DMS114 treated with DMSO at 0.1 percent for 48 hours (cell line): ENCODE measurements at regions not wholly inside any gene's neighbourhood (a gene's known extent, or its start where the extent isn't known, plus 50 kb on each side); places are given as distances from the start of the nearest gene placed in this dataset.
"Not testable (repeated sequence)": the region's sequence is repeated elsewhere in the genome, so short reads cannot be mapped to it uniquely, and the experiment has no call there.

Experiments used
- DNase-seq: peaks from one replicate; lab custom pipeline; 2025; ENCODE audit not compliant: unreplicated experiment; lab: John Stamatoyannopoulos, UW

DNA sequence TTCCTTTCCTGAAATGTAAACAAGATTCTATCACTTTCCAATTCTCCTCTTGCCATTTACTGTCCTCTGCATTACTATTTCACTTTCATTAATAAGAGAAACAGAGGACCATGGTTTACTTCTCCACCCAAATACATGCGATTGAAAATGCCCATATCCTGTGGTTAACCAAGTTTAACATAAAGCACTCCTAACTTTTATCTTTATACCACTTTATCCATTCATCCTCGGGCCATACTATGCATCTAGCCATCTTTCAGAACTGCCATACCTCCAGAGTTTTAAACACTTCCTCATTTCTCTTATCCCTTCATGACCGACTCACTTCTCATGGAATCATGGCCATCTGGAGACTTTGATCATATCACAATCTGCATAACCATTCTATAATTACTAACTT lies 1182.3 kb downstream of the CNTNAP5 start:
- DNase-seq: no peak

DNA sequence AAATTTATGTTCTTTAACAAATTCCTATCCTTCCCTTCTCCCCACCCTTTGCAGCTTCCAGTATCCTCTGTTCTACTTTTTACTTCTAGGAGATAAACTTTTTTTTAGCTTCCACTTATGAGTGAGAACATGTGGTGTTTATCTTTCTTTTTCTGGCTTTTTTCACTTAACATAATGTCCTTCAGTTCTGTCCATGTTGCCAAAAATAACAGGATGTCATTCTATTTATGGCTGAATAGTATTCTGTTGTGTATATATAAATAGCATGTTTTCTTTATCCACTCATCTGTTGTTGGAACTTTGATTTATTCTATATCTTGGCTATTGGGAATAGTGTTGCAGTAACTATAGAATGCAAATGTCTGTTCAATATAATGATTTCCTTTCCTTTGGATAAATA lies 1191.2 kb downstream of the CNTNAP5 start:
- DNase-seq: no peak

DNA sequence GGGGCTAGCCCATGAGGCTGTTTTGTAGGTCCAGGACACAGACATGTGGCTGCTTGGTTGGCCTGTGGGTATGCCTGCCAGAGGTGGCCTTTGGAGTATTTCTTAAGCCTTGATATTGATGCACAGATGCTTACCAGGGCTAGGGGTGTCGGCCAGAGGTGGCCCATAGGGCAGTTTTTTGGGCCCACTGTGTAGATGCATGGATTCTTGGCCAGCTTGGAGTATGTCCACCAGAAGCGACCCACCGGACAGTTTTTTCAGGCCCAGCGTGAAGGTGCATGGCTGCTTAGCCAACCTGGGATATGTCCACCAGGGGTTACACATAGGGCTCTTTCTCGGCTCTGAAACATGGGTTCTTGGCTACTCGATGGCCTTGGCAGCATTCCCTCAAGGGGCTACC lies 1199.1 kb downstream of the CNTNAP5 start:
- no peak for DNase-seq

DNA sequence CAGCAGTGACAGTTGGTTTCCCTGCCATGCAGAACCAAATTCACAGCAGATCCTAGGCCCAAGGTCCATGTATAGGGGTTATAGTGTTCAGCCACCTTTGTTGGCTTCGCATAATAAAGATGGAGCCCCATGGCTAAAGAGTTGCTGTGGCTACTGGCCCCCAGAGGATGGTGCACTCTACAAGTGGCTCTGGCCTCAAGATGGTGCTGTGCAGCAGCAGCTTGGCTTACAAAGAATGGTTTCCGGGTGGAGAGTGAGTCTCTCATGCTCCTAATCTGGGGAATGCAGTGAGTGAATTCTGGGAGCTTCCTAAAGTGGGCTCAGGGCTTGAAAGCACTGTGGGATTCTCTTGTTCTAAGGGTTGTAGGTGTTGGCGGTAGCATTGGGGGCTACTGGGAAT lies 1199.7 kb downstream of the CNTNAP5 start:
- no peak for DNase-seq

DNA sequence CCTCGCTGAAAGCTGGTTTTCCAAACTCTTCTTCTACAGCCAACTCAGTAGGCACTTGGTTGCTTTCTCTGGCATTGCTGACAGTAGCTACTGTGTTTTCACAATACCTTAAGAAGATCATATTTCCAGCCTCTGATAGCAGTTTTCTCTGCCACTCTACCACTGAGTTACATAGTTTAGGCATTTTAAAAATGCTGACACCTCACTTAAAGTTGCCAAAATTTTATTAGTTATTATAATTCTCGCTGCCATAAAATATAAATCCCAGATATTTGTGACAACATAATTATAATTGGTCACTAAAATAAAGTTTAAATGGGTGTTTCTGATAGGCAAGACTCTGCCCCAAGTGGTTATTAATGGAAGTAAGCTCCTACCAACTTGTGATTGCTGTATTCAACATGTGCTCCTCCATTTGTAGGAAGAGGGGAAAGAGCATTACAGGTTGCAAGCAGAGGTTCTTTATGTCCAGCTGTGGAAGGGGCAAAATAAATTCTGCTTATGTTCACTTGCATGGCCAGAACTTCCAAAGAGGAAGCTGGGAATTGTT lies 1202.8 kb downstream of the CNTNAP5 start:
- DNase-seq: no peak

DNA sequence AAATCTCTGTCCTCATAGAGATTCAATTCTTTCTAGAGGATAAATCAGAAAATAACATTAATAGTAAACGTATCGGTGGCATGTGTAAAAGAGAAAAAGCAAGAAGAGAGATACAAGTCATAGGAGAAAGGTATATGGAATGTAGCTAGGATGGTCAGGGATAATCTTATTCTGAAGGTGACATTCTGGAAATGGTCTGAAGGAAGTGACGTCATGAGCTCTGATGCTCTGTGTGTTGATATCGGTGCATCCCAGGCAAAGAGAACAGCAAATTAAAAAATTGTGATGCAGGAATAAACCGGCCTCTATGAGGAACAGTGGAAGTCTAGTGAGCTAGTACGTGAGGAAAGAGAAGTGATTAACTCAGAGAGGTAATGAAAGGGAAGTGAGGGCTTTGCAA lies 1215.8 kb downstream of the CNTNAP5 start:
- no peak for DNase-seq

DNA sequence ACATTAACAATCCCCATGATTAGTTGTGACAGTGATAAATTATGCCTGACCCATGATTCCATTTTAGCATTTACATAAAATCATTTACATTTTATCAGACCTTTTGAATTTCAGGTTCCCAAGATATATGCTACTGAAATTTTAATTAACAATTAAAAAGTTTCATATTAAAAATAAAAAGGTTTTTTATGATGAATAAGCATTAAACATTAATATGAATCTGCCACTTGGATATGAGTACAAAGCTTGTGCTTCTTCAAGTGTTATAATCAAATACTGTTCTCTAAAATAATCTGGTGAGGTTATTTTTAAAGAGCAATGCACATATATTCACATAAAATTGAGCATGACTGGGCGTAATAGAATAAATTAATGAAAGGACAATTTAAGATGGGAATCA lies 1218.0 kb downstream of the CNTNAP5 start:
- no peak for DNase-seq

DNA sequence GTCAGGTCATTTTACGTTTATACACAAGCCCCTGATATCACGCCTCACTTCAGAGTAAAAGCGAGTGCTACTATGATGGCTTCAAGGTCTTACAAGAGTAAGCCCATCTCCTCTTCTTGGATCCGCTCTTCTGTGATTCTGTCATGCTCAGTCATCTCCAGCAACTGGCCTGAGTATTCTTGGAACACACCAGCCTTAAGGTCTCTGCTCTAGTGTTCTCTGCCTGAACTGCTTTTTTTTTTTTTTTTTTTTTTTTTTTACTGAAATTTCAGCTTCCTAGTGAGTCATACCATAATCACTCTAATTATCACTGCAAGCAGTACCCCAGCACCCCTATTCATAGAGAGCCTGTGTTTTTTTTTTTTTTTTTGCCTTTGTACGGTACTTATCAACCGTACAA lies 1228.9 kb downstream of the CNTNAP5 start:
- no peak for DNase-seq

DNA sequence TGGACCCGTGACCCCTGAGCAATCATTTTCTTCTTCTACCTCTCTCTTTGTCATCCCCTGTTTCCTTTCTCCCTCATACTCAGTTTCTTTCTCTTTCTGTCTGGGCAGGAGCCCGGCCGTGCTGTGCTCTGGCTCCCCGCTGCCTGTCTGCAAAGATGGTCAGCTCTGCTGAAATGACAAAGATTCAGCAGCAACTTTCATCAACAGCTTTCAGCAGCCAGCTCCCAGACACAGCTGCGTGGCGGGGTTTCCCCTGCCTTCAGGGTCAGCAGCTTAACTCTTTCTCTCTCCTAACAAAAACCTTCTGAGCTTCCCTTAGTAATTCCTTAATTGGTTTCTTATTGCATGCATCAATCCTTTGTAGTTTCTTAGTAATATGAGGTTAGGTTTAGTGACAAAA lies 1234.4 kb downstream of the CNTNAP5 start:
- no peak for DNase-seq

DNA sequence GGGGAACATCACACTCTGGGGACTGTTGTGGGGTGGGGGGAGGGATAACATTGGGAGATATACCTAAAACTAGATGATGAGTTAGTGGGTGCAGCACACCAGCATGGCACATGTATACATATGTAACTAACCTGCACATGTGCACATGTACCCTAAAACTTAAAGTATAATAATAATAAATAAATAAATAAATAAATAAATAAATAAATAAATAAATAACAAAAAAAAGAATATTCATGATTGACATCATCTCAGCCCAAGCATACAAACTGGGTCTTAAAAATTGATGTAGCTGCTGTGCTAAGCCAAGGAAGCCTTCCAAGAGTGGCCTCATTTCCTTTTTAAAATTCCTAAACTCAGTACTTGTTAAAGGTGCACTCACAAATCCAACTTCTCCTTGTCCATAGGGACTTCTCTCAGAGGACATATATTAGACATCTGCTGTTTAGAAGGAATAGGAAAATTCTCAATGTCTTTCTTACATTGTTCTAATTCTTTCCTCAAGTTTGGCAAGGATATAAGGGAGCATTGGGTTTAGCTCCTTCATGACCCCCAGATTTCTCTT lies 1235.4 kb downstream of the CNTNAP5 start:
- DNase-seq: not testable (repeated sequence)

DNA sequence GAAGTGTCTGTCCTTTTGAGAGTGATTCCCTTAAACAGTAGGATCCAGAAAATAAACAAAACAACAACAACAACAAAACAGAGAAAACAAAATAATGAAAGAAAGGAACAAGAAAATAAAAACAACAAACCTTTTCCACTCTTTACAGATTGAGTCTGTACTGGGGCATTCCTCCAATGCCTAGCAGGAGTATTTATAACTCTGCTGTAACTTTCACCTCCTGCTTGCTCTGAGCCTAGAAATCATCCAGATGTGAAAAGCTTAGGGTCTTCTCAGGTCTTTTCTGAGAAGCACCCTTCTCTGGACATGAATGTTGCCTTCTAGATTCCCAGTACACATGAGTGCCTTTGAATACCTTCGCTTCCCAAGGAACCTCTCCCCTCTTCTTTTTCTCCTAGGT lies 1239.4 kb downstream of the CNTNAP5 start:
- no peak for DNase-seq

DNA sequence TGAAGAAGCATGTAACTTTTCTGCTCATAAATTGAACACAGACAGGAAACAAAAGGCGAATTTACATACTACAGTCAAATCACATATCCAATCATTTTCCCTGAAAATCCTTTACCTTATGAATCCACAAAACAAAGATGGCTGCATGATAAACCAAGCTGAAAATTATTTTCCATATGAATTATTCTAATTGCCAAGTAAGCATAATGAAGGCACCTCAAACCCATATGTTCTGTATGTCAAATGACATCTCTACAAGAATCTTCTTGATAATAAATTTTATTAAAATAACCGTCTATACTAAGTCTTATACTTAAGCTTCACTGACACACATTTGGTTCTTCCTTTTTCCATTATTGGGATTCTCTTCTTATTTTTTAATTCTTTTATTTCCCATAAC lies 1242.6 kb downstream of the CNTNAP5 start:
- no peak for DNase-seq

DNA sequence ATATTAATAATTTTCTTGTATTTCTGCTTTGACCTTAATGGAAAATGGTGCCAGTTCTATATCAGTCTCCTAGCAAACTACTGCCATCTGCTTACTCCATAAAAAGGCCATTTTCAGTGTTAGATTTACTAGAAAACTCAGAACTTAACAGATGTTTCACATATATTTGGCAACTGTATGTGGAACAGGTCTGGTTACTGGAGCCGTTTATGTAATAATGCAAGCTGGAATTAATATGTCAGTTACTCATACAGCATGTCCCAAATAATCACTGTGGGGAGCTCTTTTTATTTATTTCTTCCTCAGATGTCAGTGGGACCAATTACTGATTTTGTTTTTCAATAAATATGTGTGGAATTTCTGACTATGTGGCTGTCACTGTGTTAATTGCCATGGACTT lies 1247.6 kb downstream of the CNTNAP5 start:
- no peak for DNase-seq

DNA sequence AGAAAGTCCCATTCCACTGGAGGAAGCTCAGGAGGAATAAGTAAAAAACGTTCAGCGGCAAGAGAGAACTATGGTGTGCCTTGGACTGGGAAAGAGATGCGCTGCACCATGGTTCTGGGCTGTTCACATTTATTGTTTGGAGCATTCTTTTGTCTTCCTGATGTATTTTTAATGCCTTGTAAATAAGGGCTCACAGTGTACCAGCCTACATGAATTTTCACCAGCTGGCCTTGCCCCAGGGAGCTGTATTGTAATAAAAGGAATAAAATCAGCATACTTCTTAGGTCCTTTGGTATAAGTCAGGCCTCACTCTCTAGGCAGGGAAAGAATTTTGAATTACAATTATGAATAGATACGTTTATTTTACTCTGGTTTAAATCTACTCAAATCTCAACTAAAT lies 1249.6 kb downstream of the CNTNAP5 start:
- no peak for DNase-seq

DNA sequence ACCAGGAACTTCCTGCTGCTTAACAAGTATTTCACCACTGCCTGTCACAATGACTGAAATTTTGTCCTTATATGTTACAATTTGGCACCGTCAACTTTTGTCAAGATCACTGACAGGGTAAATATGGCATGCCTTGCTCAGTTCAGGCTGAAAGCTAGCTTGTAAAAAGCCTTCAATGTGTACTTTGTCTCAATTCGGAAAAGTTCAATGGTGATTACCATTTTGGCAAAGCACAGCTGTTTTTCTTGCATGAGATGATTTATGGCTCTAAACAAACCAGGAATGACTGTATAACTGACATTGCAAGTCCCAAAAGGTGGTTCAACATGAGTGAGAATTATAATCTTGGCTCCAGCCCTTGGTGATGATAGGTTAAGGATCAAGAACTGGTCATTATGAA lies 1255.2 kb downstream of the CNTNAP5 start:
- DNase-seq: no peak

DNA sequence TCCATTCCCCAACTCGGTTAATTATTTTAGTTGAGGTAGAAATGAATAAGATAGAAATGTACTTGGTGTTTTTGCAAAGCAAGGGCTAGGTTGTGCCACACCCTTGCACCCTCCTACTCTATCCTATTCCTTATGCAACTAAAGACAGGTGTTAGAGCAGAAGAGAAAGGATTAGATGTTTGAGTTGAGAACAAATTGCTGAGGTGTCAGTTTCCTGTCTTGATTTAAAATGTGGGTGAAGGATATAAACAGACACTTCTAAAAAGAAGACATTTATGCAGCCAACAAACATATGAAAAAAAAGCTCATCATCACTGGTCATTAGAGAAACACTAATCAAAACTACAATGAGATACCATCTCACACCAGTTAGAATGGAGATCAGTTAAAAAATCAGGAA lies 1256.2 kb downstream of the CNTNAP5 start:
- no peak for DNase-seq

DNA sequence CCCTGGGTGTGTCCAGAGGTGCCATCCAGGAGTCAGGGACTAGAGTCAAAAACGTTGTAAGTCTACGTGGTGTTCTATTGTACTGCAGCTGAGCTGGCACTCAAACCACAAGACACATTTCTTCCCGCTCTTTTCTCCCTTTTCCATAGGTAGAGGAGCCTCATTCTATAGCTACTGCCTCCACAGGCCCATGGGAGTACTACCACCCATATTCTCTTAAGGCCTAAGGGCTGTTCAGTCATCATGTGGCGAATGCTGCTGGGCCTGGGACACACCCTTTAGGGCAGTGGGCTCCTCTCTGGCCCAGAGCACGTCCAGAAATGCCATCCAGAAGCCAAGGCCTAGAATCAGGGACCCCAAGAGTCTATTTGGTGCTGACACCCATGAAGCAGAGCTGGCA lies 1271.7 kb downstream of the CNTNAP5 start:
- no peak for DNase-seq

DNA sequence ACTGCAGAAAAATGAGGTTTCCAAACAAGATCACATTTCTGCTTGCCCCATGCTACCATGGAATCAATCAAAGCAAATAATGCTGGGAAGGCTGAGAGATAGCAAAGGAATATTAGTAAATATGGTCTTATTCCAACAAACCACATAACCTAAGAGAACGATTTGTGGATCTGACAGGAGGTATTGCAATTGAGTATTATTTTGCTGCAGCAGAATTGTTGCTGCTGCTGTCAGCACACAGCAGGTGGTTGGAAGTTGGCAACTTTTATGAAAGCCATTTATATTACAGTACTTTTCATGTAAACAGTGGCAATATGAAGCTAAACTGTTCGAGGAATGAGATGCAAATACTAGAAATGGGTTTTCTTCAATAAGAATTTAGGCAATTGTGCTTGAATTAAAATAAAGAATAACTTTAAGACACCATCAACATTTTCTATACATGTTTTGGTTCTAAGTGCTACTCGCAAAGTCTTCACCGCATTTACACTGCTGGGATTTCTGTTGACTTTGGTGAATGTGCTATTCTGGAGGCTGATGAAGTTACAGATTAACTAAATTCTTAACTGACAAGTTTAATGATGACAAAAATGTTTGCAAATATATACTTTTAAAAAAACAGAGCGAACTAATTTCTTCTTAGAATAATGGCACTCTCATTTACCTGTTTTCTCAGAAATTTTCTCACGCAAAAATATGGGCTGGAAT lies 1285.7 kb downstream of the CNTNAP5 start:
- no peak for DNase-seq

DNA sequence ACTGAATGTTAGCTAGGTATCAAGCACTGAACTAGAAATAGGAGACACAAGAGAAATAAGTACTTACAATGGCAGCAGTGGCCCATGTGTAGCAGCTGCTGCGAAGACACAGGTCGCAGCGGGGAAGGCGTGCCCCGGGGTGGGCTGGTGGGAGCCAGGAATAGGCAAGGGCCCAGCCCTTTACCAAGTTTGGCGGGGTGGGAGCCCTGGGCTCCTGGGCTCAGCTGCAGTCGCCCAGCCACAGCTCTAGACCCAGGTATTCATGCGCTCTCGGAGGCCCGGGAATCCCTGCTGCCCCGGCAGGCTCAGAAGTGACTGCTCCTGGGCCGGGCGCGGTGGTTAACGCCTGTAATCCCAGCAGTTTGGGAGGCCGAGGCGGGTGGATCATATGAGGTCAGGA lies 1287.3 kb downstream of the CNTNAP5 start:
- no peak for DNase-seq

DNA sequence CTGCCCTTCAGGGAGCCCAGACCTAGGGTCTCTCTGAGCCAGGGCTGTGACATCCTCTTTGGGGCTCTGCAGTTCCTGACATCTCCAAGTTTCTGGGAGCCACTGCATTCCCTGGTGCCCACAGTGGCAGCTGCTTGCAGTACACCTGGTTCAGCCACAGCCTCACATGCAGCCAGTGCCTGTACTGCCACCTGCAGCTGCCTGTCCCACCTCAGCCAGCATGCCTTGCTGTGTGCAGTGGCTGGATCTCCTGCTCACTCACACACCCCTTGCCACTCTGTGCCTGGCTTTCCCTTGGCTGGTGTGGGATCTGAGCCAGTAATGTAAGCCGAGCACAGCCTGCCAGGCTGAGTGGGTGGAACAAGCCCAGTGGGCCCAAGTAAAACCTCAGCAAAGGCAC lies 1288.7 kb downstream of the CNTNAP5 start:
- no peak for DNase-seq

DNA sequence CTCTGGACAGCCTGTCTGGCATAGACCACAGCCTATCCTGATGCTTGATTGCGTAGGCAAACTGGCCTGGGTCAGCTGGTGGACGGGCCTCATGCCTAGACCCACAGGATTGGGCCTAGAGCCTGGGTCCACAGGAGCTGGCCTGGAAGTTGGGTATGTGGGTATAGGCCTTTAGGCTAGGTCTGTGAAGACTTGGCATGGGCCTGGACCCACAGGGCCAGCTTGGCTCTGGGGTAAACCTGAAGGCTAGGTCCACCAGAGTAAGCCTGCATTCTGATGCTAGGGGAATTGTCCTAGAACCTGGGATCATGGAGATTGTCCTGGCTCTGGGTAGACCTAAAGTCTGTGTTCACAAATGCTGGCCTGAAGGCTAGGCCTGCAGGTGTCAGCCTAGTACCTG lies 1293.7 kb downstream of the CNTNAP5 start:
- no peak for DNase-seq

DNA sequence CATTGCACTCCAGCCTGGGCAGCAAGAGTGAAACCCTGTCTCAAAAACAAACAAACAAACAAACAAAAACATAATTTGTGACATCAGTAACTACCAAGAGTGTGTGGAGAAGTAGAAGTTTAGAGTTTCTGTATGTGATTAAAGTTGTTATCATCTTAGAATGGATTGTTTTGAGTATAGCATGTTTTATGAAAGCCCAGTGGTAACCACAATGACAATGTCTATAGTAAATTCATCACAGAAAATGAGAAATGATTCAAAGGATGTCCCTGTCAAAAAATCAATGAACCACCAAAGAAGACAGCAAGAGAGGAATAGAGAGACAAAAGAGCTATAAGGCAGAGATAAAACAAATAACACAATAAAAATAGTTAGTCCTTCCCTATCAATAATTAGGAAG lies 1299.2 kb downstream of the CNTNAP5 start:
- no peak for DNase-seq

DNA sequence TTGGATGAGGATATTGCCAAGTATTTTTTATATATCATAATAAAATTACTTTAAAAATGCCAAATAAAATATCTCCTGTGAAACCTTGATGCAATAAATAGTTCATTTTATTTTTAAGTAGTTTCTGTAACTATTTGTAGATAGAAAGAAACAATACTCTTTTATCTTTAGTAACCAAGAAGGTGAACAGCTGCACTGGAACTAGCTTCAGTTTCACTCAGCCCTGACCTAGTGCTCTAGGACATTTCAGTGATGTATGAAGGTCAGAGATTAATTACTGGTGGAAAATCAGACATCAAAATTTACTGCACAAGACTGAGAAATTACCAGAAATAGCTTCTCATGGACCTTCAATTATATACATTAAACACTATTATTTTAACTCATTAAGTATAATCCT lies 1305.0 kb downstream of the CNTNAP5 start:
- DNase-seq: no peak
